ENCODE measurements at regions not wholly inside any gene's neighbourhood (a gene's known extent, or its start where the extent isn't known, plus 50 kb on each side); places are given as distances from the start of the nearest gene placed in this dataset.

DNA sequence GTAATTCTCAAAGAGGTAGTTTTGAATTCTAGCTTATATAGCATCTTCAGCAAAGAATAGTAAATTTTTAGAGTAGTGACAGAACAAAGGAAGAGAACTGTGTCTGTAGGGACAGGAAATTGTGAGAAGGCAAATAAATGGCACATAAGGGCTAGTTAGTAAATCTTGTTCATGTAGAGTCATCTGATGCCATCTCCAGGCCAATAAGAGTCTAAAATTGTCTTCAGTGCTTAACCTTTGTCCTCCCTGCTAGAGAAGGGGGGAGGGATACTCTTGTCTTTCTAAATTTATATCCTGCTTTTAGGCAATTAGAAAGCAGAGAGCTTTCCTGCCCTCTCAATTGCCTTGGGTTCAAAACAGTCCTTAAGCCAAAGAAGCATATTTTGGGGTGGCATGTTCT lies 87.0 kb upstream of the DNAJC19 start:
- TF ChIP-seq, protein P1, sequence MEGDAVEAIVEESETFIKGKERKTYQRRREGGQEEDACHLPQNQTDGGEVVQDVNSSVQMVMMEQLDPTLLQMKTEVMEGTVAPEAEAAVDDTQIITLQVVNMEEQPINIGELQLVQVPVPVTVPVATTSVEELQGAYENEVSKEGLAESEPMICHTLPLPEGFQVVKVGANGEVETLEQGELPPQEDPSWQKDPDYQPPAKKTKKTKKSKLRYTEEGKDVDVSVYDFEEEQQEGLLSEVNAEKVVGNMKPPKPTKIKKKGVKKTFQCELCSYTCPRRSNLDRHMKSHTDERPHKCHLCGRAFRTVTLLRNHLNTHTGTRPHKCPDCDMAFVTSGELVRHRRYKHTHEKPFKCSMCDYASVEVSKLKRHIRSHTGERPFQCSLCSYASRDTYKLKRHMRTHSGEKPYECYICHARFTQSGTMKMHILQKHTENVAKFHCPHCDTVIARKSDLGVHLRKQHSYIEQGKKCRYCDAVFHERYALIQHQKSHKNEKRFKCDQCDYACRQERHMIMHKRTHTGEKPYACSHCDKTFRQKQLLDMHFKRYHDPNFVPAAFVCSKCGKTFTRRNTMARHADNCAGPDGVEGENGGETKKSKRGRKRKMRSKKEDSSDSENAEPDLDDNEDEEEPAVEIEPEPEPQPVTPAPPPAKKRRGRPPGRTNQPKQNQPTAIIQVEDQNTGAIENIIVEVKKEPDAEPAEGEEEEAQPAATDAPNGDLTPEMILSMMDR (IDR thresholded peaks at IDR 0.05) = no peak
- TF ChIP-seq POLR2A (IDR thresholded peaks at IDR 0.05) = no peak

Data from upper lobe of left lung (tissue), 4 donors.